ENCODE measurements at regions not wholly inside any gene's neighbourhood (a gene's known extent, or its start where the extent isn't known, plus 50 kb on each side); places are given as distances from the start of the nearest gene placed in this dataset.
"Not testable (repeated sequence)": the region's sequence is repeated elsewhere in the genome, so short reads cannot be mapped to it uniquely, and the experiment has no call there.

DNA sequence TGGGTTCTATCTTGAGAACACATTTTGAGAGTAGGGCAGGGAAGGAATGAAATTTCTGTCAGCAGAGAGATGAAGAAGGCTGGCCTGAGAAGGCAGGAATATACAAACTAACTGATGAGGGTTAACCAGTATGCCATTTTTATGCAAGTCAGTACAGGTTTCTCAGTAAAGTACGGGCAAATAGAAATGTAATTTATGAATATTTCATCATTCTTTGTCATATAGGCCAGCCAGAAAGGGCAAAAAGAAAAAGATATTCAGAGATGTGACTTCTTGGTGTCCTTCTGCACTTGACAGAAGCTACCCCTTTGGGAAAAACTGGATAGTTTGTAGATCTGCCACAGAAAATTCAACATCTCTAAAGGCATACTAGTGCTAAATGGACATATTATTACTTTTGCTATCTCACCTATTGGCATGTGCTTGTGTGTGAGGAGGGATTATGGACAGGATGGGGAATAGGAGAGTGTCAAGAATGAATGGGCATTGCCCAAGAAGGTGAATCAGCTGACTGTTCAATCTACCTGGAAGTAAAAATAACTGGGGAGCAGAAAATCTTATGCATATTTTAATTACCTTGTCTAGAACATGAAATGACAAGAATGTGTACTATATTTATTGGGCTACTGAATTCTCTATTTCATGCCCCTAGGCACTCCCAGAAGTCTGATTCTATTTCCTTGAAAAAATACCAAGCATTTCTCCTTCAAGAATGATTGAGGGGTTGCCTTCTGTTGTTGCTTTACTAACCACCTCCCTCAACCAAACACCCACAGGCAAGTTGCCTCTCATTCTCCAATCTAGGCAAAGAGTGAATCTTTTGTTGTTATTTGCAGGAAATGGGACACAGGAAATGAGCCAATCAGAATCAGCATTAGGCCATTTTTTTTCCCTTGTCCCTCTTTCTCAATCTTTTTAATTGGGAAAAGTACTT, 175.1 kb upstream of the SLC38A2 start:
- TF ChIP-seq, protein P1, sequence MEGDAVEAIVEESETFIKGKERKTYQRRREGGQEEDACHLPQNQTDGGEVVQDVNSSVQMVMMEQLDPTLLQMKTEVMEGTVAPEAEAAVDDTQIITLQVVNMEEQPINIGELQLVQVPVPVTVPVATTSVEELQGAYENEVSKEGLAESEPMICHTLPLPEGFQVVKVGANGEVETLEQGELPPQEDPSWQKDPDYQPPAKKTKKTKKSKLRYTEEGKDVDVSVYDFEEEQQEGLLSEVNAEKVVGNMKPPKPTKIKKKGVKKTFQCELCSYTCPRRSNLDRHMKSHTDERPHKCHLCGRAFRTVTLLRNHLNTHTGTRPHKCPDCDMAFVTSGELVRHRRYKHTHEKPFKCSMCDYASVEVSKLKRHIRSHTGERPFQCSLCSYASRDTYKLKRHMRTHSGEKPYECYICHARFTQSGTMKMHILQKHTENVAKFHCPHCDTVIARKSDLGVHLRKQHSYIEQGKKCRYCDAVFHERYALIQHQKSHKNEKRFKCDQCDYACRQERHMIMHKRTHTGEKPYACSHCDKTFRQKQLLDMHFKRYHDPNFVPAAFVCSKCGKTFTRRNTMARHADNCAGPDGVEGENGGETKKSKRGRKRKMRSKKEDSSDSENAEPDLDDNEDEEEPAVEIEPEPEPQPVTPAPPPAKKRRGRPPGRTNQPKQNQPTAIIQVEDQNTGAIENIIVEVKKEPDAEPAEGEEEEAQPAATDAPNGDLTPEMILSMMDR (IDR thresholded peaks at IDR 0.05; ENCODE audit: extremely low read depth, insufficient read depth, missing control alignments), result no peak
- in situ Hi-C loops (cut with MboI; ENCODE audit: low pct_unique_long_range_greater_than_20kb, low sequenced_read_pairs, unreplicated experiment), result no loop called here
- DNase-seq (ENCODE audit: low spot score), result no peak

DNA sequence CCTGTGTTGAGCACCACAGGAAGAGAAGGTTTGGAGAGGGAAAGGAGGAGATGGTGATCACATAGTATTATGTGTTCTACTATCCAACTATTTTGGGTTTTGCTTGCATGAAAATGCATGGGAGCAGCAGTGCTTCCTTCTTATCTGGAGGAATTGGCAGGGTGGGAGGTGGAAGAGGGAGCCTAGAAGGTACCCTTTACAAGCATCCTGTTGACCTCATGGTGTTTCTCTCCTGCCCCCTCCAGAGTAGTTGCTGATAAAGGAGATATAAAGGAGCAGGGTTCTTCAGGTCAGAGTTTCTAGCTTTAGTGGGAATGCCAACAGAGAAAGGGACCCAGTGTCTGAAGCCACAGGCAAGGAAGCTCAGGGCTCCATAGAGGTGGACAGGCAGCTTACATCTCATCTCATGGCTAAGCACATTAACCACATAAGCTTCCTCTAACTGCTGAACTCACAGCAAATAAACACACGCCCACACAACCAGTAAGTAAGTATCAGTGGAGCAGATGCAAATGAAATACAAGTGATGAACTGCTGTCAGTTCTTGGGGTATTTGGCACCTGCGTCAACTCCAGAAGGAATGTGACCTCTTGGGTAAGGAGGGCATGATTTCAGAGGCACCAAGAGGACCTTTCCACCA, 174.2 kb upstream of the SLC38A2 start:
- DNase-seq (ENCODE audit: low spot score), result peak; percentile 64
- in situ Hi-C loops (cut with MboI; ENCODE audit: low pct_unique_long_range_greater_than_20kb, low sequenced_read_pairs, unreplicated experiment), result no loop called here
- TF ChIP-seq, protein P1 (IDR thresholded peaks at IDR 0.05; ENCODE audit: extremely low read depth, insufficient read depth, missing control alignments), result no peak

DNA sequence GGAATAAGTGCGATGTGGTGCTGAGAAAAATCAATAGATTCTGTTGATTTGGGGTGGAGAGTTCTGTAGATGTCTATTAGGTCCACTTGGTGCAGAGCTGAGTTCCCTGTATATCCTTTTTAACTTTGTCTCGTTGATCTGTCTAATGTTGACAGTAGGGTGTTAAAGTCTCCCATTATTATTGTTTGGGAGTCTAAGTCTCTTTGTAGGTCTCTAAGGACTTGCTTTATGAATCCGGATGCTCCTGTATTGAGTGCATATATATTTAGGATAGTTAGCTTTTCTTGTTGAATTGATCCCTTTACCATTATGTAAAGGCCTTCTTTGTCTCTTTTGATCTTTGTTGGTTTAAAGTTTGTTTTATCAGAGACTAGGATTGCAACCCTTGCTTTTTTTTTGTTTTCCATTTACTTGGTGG, 170.8 kb upstream of the SLC38A2 start:
- DNase-seq (ENCODE audit: low spot score); in situ Hi-C loops (cut with MboI; ENCODE audit: low pct_unique_long_range_greater_than_20kb, low sequenced_read_pairs, unreplicated experiment): not testable (repeated sequence)

DNA sequence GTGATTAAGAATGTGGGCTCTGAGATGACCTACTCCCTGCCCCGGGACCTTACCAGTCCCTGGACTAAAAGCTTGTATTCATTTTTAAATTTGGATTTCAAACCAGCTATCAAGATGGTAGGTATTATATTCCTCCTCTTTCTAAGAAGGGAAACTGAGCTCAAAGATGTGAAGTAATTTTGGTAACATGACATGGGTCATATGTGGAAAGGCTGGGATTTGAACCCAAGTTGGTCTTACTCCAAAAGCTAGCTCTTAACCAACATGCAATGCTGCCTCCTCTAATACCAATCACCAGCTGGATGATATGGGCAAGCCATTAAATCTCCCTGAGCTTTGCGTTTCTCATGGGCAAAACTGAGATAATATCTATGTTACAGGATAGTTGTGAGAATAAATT, 166.4 kb upstream of the SLC38A2 start:
- TF ChIP-seq, protein P1 (IDR thresholded peaks at IDR 0.05; ENCODE audit: extremely low read depth, insufficient read depth, missing control alignments), result no peak

DNA sequence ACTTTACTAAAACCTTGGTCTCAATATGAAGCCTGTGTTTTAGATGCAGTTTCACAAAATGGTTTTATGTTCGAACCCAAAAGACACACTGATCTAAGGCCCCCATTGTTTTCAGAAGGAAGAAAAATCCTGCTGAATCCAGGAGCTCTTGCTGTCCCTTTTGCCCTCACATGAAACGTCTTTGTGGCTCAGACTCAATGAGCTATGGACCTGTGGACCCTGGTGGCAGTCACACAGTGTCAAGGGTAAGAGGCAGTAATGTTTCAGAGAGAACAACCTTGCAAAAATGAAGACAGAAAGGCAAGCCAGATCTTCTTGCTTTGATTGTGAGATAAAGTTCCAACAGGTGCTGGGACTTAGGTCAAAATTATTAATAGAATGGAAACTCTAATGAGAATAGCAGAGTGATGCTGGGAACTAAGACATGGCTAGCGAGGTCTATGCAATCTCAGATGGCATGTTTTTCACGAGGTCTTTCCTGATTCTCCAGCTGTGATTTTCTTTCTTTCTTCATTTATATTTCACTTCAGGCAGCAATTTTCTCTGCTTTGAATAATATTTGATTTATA, 164.9 kb upstream of the SLC38A2 start:
- in situ Hi-C loops (cut with MboI; ENCODE audit: low pct_unique_long_range_greater_than_20kb, low sequenced_read_pairs, unreplicated experiment), result no loop called here
- DNase-seq (ENCODE audit: low spot score), result no peak
- TF ChIP-seq, protein P1 (IDR thresholded peaks at IDR 0.05; ENCODE audit: extremely low read depth, insufficient read depth, missing control alignments), result no peak

More for the DNA sequence above, 166.4 kb upstream of the SLC38A2 start:
- no peak for DNase-seq (ENCODE audit: low spot score)
- in situ Hi-C loops (cut with MboI; ENCODE audit: low pct_unique_long_range_greater_than_20kb, low sequenced_read_pairs, unreplicated experiment), result no loop called here

DNA sequence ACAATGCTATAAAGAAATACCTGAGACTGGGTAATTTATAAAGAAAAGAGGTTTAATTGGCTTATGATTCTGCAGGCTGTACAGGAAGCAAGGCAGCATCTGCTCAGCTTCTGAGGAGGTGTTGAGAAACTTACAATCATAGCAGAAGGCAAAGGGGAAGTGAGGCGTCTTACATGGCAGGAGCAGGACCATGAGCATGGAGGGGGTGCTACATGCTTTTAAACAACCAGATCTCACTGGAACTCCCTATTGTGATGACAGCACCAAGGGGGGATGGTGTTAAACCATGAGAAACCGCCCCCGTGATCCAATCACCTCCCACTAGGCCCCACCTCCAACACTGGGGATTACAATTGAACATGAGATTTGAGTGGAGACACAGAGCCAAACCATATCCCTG, 163.7 kb upstream of the SLC38A2 start:
- DNase-seq (ENCODE audit: low spot score); in situ Hi-C loops (cut with MboI; ENCODE audit: low pct_unique_long_range_greater_than_20kb, low sequenced_read_pairs, unreplicated experiment): not testable (repeated sequence)

DNA sequence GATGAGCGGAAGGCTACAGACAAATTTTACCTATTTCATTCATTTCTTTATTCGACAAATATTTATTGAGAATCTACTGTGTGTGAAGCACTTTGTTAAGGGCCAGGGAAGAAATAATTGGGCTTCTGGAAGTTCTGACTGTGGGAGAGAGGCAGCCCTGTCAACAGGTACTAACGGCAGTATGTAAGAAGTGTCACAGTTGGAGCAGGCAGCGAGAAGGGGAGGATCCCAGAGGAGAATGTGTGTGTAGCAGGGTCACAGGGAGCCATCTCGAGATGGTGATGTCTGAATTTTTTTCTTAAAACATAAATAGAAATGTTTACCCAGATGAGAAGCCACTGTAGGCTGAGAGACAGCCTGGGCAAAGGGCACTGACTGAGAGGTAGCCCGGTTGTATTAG, 163.3 kb upstream of the SLC38A2 start:
- no peak for DNase-seq (ENCODE audit: low spot score)
- in situ Hi-C loops (cut with MboI; ENCODE audit: low pct_unique_long_range_greater_than_20kb, low sequenced_read_pairs, unreplicated experiment), result no loop called here
- TF ChIP-seq, protein P1 (IDR thresholded peaks at IDR 0.05; ENCODE audit: extremely low read depth, insufficient read depth, missing control alignments), result no peak

Data from GM13977 (cell line).